Uterus (tissue), 2 donors: ENCODE measurements at regions not wholly inside any gene's neighbourhood (a gene's known extent, or its start where the extent isn't known, plus 50 kb on each side); places are given as distances from the start of the nearest gene placed in this dataset.

ENCODE experiments used
- CTCF ChIP-seq, 4 experiments: fragments of 200-600 bp in 2 of 4; fragments of 450-650 bp in 2 of 4; sonication (generic) in 2 of 4; IDR thresholded peaks; one replicate each; pipeline ENCODE4 v1.5.1; 2016 to 2019; ENCODE audit warnings: antibody characterized with exemption in 4 of 4, mild to moderate bottlenecking in 2 of 4, moderate library complexity in 1 of 4
- POLR2A ChIP-seq, 2 donors: fragments of 450-650 bp; IDR thresholded peaks; one replicate each; pipeline ENCODE4 v1.6.1; 2016; ENCODE audit warnings: antibody characterized with exemption in 2 of 2, mild to moderate bottlenecking in 1 of 2, moderate library complexity in 1 of 2

- TF ChIP-seq CTCF (IDR thresholded peaks at IDR 0.05): no peak
- TF ChIP-seq POLR2A (IDR thresholded peaks at IDR 0.05): no peak
Measured at GRCh38 chr13:22080832-22081231, 410.0 kb downstream of the FGF9 start.
